ENCODE measurements at regions not wholly inside any gene's neighbourhood (a gene's known extent, or its start where the extent isn't known, plus 50 kb on each side); places are given as distances from the start of the nearest gene placed in this dataset.
"Not testable (repeated sequence)": the region's sequence is repeated elsewhere in the genome, so short reads cannot be mapped to it uniquely, and the experiment has no call there.

DNA sequence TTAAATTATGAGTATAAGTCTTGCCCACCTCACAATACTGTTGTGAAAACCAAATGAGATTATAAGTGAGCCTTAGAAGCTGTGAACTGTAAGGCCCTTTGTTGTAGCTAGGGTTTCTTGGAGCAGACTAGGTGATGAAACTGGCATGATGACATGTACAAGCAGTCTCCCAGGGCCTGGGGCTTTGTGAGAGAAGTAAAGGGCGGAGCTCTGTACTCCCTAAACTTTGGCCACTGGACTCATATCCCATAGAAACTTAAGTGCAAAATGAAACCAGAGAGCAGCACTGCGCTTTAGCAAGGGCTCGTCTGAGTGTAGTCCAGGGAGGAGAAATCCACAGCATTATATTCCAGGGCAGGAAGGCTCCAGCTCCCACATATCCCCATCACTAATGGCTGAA is 385.6 kb upstream of the FGF16 start:
- no peak overlapping the region for H3K4me3 Mint-ChIP-seq
- no peaks in the 10 kb centered on the region for H3K36me3 Mint-ChIP-seq
- ATAC-seq (no peak), DNase-seq (ENCODE audit: low spot score in 2 of 2) (no peak)
- H3K4me1 Mint-ChIP-seq, result no peaks in the 10 kb centered on the region
- H3K9me3 Mint-ChIP-seq, result no peaks in the 10 kb centered on the region
- H3K27ac Mint-ChIP-seq, result no peak overlapping the region

DNA sequence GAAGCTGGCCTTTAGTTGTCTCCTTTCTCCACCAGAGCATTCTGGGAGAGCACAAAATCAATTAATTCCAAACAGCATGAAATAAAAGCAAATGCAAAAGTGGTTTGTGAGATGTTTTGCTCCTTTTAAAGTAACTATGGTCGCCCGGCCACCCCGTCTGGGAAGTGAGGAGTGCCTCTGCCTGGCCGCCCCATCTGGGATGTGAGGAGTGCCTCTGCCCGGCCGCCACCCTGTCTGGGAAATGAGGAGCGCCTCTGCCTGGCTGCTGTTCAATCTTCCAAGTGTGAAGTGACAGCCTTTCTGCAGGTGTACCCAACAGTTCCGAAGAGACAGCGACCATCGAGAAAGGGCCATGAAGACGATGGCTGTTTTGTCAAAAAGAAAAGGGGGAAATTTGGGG is 381.3 kb upstream of the FGF16 start:
- H3K9me3 Mint-ChIP-seq, result no peaks in the 10 kb centered on the region
- peaks cover 10% of the 10 kb centered on the region for H3K4me1 Mint-ChIP-seq

GRCh38 chrX:77070202-77070918 is 376.8 kb upstream of the FGF16 start:
- Mint-ChIP-seq H3K4me3 (no peak overlapping the region), H3K9me3 (no peaks in the 10 kb centered on the region), H3K36me3 (no peaks in the 10 kb centered on the region), H3K4me1 (peaks cover 10% of the 10 kb centered on the region), H3K27ac (no peak overlapping the region)
- DNase-seq (ENCODE audit: low spot score in 2 of 2) (no peak), ATAC-seq (no peak)

More for the DNA sequence above, 381.3 kb upstream of the FGF16 start:
- Mint-ChIP-seq H3K36me3 (no peaks in the 10 kb centered on the region), H3K4me3 (no peak overlapping the region), H3K27ac (no peak overlapping the region)
- DNase-seq (ENCODE audit: low spot score in 2 of 2) (no peak), ATAC-seq (no peak)

DNA sequence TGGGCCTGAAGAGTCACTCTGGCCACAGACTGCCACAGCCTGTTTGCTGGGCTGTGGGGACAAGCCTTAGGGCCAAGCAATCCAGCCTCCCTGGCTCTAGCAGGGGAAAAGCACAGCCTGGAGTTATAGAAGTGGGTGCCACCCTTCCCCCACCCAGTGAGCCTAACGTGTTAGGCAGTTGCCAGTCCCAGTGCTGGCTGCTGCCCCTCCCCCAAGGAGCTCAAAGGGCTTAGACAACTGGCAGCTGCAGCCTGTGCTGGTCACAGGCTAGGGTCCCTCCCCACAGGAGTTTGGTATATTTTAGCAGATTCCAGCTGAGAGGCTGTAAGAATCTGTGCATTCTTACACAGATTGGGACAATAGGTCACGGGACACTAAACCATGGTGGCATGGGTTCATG is 370.3 kb upstream of the FGF16 start:
- Mint-ChIP-seq H3K9me3 (peaks cover 5% of the 10 kb centered on the region), H3K36me3 (no peaks in the 10 kb centered on the region), H3K27ac (no peak overlapping the region), H3K4me1 (no peaks in the 10 kb centered on the region), H3K4me3 (no peak overlapping the region)
- ATAC-seq, result no peak
- no peak for DNase-seq (ENCODE audit: low spot score in 2 of 2)

DNA sequence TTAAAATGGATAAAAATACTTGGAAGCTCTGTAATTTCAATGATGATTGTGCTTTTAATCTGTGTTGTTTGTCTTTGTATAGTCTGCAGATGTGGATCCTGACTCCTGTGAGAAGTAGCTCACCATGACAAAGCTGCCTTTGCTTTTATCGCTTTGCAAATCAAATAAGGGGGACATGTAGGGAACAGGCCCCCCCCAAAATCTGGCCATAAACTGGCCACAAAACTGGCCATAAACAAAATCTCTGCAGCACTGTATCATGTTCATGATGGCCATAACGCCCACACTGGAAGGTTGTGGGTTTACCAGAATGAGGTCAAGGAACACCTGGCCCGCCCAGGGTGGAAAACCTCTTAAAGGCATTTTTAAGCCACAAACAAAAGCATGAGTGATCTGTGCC is 366.0 kb upstream of the FGF16 start:
- not testable (repeated sequence) for H3K4me3 Mint-ChIP-seq; H3K4me1 Mint-ChIP-seq; H3K36me3 Mint-ChIP-seq; ATAC-seq; DNase-seq (ENCODE audit: low spot score in 2 of 2); H3K9me3 Mint-ChIP-seq; H3K27ac Mint-ChIP-seq

DNA sequence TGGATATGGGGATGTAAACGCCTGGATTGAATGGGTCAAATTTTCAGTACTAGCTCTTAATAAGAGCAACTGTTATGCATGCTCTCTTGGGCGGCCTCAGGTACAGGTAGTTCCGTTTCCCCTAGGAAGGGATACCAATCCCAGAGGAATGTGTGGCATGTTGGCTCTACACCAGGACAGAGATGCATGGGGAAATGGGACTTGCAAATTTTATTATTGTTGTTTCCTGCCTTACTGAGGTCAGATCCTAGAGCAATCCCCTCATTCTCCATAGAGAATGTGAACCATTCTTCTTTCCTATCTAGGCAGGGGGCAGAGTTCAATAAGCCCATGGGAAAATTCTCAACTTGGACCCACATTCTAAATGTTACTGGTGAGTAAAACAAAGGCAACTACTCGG is 361.8 kb upstream of the FGF16 start:
- H3K4me3 Mint-ChIP-seq, result no peak overlapping the region
- no peak overlapping the region for H3K27ac Mint-ChIP-seq
- H3K4me1 Mint-ChIP-seq, result no peaks in the 10 kb centered on the region
- DNase-seq (ENCODE audit: low spot score in 2 of 2) (no peak), ATAC-seq (no peak)
- H3K9me3 Mint-ChIP-seq, result peaks cover 3% of the 10 kb centered on the region
- H3K36me3 Mint-ChIP-seq, result no peaks in the 10 kb centered on the region

- DNase-seq (ENCODE audit: low spot score in 2 of 2) (no peak), ATAC-seq (no peak)
- Mint-ChIP-seq H3K4me3 (no peak overlapping the region), H3K27ac (no peak overlapping the region), H3K4me1 (no peaks in the 10 kb centered on the region), H3K36me3 (no peaks in the 10 kb centered on the region), H3K9me3 (no peaks in the 10 kb centered on the region)
Measured at GRCh38 chrX:77087529-77088169, 359.5 kb upstream of the FGF16 start.

DNA sequence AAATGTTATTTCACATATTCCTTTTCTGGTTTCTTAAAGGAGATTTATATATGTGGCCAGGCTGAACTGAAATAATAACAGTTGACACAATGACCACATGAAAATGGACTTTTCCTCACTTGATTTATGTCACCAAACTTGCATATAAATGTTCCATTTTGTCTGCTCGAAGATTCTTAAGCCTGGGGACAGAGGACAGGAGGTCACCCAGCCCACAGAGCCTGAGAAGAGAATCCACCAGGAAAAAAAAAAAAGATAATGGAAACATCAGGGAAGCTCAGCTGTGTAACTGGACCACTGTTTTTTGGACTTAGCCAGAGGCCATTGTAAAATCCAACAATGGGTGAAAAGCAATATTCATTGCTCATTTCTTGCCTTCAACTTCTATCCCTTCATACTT is 359.0 kb upstream of the FGF16 start:
- Mint-ChIP-seq H3K4me3 (no peak overlapping the region), H3K4me1 (no peaks in the 10 kb centered on the region), H3K9me3 (no peaks in the 10 kb centered on the region), H3K36me3 (no peaks in the 10 kb centered on the region), H3K27ac (no peak overlapping the region)
- DNase-seq (ENCODE audit: low spot score in 2 of 2), result no peak
- no peak for ATAC-seq

DNA sequence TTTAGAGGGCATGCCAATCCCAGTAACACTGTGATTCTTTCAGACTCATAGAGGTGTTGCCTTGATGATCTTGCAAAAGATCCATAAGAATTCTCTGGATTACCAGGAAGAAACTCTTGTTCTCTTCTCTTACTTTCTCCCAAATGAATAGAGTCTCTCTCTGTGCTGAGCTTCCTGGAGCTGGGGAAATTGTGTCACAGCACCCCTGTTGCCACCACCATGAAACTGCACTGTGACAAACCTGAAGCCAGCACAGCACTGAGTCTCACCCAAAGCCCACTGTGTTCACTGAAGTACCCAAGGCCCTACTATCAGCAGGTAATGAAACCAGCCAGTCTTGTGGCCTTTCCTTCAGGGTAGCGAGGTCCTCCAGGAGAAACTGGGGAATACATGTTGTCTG is 332.7 kb upstream of the FGF16 start:
- Mint-ChIP-seq H3K9me3 (no peaks in the 10 kb centered on the region), H3K4me3 (no peak overlapping the region), H3K36me3 (no peaks in the 10 kb centered on the region), H3K4me1 (no peaks in the 10 kb centered on the region), H3K27ac (no peak overlapping the region)
- no peak for ATAC-seq
- DNase-seq (ENCODE audit: low spot score in 2 of 2), result no peak

GRCh38 chrX:77118686-77119085 is 328.5 kb upstream of the FGF16 start:
- Mint-ChIP-seq H3K4me3 (no peak overlapping the region), H3K4me1 (no peaks in the 10 kb centered on the region), H3K27ac (no peak overlapping the region), H3K9me3 (no peaks in the 10 kb centered on the region), H3K36me3 (no peaks in the 10 kb centered on the region)
- ATAC-seq, result no peak
- DNase-seq (ENCODE audit: low spot score in 2 of 2), result no peak

GRCh38 chrX:77119706-77120105 is 327.5 kb upstream of the FGF16 start:
- Mint-ChIP-seq H3K4me1 (no peaks in the 10 kb centered on the region), H3K9me3 (no peaks in the 10 kb centered on the region), H3K4me3 (no peak overlapping the region), H3K36me3 (no peaks in the 10 kb centered on the region), H3K27ac (no peak overlapping the region)
- DNase-seq (ENCODE audit: low spot score in 2 of 2), result no peak
- no peak for ATAC-seq

DNA sequence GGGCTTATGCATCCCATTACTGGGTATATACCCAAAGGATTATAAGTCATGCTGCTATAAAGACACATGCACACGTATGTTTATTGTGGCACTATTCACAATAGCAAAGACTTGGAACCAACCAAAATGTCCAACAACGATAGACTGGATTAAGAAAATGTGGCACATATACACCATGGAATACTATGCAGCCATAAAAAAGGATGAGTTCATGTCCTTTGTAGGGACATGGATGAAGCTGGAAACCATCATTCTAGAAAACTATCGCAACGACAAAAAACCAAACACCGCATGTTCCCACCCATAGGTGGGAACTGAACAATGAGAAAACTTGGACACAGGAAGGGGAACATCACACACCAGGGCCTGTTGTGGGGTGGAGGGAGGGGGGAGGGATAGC is 323.3 kb upstream of the FGF16 start:
- DNase-seq (ENCODE audit: low spot score in 2 of 2); H3K36me3 Mint-ChIP-seq; H3K4me3 Mint-ChIP-seq; ATAC-seq; H3K27ac Mint-ChIP-seq; H3K4me1 Mint-ChIP-seq; H3K9me3 Mint-ChIP-seq: not testable (repeated sequence)

- not testable (repeated sequence) for H3K9me3 Mint-ChIP-seq; H3K4me3 Mint-ChIP-seq; DNase-seq (ENCODE audit: low spot score in 2 of 2); ATAC-seq; H3K36me3 Mint-ChIP-seq; H3K27ac Mint-ChIP-seq; H3K4me1 Mint-ChIP-seq
Measured at GRCh38 chrX:77127571-77127970, 319.6 kb upstream of the FGF16 start.

GRCh38 chrX:77143907-77144306 is 303.3 kb upstream of the FGF16 start:
- ATAC-seq (no peak), DNase-seq (ENCODE audit: low spot score in 2 of 2) (no peak)
- H3K4me1 Mint-ChIP-seq, result no peaks in the 10 kb centered on the region
- H3K9me3 Mint-ChIP-seq, result peaks cover 3% of the 10 kb centered on the region
- no peak overlapping the region for H3K4me3 Mint-ChIP-seq
- H3K36me3 Mint-ChIP-seq, result no peaks in the 10 kb centered on the region
- no peak overlapping the region for H3K27ac Mint-ChIP-seq

DNA sequence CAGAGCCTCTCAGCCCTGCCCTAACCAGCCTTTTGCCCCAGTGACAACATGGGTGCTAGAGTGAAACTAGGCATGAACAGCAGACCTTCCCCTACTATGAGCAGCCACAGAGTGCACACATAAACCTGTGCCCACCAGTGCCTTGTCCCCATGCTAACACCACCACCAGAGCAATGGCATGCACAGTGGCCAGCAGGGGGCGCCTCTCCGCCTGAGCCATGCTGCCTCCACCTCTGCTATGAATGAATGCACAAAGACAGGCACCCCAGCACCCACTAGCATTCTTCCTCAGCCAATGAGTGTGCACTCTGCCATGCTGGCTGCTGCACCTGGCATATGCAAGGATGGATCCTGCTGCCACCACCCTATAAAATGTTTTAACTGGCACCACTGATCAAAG is 286.9 kb upstream of the FGF16 start:
- Mint-ChIP-seq H3K27ac (no peak overlapping the region), H3K4me3 (no peak overlapping the region), H3K4me1 (no peaks in the 10 kb centered on the region), H3K36me3 (no peaks in the 10 kb centered on the region), H3K9me3 (peaks cover 3% of the 10 kb centered on the region)
- DNase-seq (ENCODE audit: low spot score in 2 of 2) (peak; percentile 2 to 42), ATAC-seq (no peak)

DNA sequence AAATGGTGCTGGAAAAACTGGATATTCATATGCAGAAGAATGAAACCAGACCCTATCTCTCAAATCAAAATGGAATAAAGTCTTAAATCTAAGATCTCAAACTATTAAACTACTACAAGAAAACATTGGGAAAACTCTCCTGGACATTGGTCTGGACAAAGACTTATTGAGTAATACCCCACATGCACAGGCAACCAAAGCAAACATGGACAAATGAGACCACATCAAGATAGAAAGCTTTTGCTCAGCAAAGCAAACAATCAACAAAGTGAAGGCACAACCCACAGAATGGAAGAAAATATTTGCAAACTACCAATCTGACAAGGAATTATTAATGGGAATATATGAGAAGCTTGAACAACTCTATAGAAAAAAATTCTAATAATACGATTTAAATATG is 284.4 kb upstream of the FGF16 start:
- ATAC-seq (no peak), DNase-seq (ENCODE audit: low spot score in 2 of 2) (no peak)
- no peaks in the 10 kb centered on the region for H3K36me3 Mint-ChIP-seq
- no peak overlapping the region for H3K27ac Mint-ChIP-seq
- no peaks in the 10 kb centered on the region for H3K4me1 Mint-ChIP-seq
- no peaks in the 10 kb centered on the region for H3K9me3 Mint-ChIP-seq
- no peak overlapping the region for H3K4me3 Mint-ChIP-seq
